Cardiac fibroblast (primary cell): ENCODE measurements at regions not wholly inside any gene's neighbourhood (a gene's known extent, or its start where the extent isn't known, plus 50 kb on each side); places are given as distances from the start of the nearest gene placed in this dataset.

Source experiments
- DNase-seq, 2 donors: peaks; one replicate each; pipeline versions ENCODE4 v3.0.0 to v3.0.0-alpha.2; 2010; ENCODE audit warnings: low read depth in 2 of 2
- H3K4me3 ChIP-seq, 2 donors: replicated peaks in 1 of 2; 1 replicate in 1 of 2; 2 replicates in 1 of 2; pipeline ENCODE4 v1.5.1; 2011; ENCODE audit warnings: low read depth in 2 of 2, low read length in 2 of 2, mild to moderate bottlenecking in 2 of 2, moderate library complexity in 1 of 2
- TF ChIP-seq, protein P1 (sequence below): IDR thresholded peaks from one replicate; pipeline ENCODE4 v1.5.1; 2011; ENCODE audit warnings: low read depth, mild to moderate bottlenecking, low read length, inconsistent platforms

DNA sequence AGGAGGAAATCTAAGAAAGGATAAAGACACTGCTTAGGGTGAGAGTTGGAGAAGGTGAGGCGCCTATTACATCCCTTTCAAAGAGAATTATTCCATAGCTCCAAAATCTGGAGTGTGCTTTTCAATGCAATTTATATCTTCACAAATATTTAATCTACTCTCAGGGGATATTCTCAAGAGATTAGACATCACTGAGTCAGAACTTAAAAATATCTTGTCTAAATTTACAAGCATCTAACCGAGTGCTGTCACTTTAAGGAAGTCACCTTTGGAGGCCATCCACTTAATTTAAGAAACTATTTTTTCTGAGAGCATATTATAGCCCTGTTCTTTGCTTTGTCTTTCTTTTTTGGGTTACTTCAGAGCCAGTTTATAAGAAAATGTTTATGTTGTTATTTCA, 134.6 kb downstream of the TNFSF18 start:
- TF ChIP-seq, protein P1, sequence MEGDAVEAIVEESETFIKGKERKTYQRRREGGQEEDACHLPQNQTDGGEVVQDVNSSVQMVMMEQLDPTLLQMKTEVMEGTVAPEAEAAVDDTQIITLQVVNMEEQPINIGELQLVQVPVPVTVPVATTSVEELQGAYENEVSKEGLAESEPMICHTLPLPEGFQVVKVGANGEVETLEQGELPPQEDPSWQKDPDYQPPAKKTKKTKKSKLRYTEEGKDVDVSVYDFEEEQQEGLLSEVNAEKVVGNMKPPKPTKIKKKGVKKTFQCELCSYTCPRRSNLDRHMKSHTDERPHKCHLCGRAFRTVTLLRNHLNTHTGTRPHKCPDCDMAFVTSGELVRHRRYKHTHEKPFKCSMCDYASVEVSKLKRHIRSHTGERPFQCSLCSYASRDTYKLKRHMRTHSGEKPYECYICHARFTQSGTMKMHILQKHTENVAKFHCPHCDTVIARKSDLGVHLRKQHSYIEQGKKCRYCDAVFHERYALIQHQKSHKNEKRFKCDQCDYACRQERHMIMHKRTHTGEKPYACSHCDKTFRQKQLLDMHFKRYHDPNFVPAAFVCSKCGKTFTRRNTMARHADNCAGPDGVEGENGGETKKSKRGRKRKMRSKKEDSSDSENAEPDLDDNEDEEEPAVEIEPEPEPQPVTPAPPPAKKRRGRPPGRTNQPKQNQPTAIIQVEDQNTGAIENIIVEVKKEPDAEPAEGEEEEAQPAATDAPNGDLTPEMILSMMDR, result no peak
- DNase-seq, result peak in 1 of 2 donors; percentile 67
- no peak overlapping the region for H3K4me3 ChIP-seq

DNA sequence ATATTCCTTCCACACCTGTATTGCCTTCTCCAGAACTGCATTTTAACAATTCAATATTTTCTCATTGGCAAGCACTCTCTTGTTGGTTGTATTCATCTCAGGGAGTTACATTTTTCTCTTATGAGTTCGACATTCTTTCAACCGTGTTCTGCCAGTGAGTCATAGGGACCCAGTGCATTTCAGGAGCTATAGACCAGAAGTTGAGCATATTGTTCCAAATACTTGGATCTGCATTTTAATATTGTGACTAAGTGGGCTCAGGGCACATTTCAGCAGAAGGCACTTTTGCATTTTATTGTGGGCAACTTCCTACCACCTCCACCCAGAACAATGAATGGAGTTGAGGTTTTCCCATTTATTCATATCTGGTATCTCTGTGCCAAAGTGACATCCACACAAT, 132.8 kb downstream of the TNFSF18 start:
- H3K4me3 ChIP-seq, result no peak overlapping the region
- DNase-seq, result peak; percentile 93 to 99
- TF ChIP-seq, protein P1, result no peak

DNA sequence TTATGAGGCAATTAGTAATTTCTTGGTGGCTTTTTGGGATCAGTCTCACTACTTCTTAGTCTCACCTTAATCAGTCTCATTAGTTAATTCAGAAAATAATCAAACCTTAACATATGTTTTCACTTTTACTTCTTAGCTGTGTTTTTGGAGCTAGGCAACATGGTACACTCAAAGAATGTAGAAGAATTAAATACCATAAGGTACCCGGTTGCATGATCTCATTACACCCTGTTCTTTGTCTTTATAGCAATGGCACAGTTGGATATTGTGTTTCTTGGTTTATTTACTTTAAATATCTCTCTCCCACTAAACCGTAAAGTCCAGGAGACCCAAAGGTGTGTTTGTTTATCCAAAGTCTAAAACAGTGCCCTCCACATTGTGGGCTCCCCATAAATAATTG, 132.3 kb downstream of the TNFSF18 start:
- TF ChIP-seq, protein P1, result no peak
- H3K4me3 ChIP-seq, result no peak overlapping the region
- no peak for DNase-seq

DNA sequence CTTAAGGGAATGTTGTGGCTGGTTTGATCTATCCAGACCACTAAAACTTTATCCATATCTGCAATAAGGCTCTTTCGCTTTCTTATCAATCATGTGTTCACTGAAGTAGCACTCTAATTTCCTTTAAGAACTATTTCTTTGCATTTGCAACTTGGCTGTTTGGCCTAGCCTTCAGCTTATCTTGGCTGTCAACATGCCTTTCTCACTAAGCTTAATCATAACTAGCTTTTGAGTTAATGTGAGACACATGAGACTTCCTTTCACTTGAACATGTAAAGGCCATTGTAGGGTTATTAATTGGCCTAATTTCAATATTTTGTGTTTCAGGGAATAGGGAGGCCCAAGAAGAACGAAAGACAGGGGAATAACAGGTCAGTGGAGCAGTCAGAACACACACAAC, 124.7 kb downstream of the TNFSF18 start:
- TF ChIP-seq, protein P1, result no peak
- no peak overlapping the region for H3K4me3 ChIP-seq
- peak in 1 of 2 donors; percentile 63 for DNase-seq

DNA sequence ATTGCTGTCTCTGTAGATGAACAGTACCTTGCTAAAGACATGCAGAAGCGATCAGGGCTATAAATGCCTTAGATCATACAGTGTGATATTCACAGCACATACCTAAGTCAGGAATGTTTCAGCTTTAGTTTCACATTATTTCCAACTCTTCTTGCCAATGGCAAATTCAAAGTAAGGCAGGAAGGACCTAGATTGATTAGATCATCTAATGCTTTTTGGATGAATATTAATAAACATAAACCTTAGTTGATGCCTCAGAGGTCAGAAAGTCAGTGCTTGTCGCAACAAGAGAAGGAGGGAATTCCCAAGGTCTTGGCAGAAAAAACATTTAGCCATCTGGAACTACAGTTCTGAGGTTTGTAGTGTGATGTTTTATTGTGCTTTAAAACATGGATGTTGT, 122.3 kb downstream of the TNFSF18 start:
- TF ChIP-seq, protein P1, result no peak
- no peak overlapping the region for H3K4me3 ChIP-seq
- DNase-seq, result peak in 1 of 2 donors; percentile 92

DNA sequence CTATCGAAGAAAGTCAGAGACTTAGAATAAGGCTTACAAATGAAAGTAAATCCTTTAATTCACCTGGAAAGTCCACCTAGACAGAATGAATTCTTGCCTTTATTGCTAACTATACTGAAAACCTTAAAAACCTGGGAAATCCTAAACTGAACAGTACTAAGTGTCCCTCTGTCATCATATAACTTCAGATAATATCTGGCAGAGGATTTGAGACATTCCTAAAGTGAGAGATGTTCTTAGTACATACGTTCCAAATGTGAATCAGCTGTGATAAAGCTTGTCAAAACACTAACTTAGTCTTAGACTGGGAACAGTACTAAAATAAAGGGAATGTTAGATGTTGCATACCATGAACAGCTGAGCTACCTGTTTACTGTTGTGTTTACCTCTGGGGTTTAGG, 121.7 kb downstream of the TNFSF18 start:
- no peak overlapping the region for H3K4me3 ChIP-seq
- TF ChIP-seq, protein P1, result no peak
- DNase-seq, result peak; percentile 51 to 88

DNA sequence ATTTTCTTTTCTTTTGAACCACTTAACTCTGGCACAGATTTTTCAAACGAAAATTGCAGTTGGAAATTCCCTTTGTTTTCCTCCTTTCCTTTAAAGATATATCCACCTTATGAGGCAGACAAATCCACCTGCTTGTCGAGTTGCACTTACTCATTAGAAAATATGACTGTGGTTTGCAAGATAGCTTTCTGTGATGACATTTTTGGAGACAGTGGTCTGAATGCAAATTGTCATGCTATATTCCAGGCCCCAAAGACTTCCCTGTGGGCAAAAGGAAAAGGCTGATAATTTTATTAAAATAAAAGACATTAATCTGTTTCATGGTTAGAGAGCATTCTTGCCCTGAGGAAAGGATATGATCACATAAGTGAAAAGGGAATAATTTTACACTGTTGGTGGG, 120.6 kb downstream of the TNFSF18 start:
- TF ChIP-seq, protein P1, result no peak
- no peak for DNase-seq
- no peak overlapping the region for H3K4me3 ChIP-seq
